CD14-positive monocyte (primary cell): ENCODE measurements at regions not wholly inside any gene's neighbourhood (a gene's known extent, or its start where the extent isn't known, plus 50 kb on each side); places are given as distances from the start of the nearest gene placed in this dataset.

ENCODE experiments used
- DNase-seq, 3 donors: peaks; one replicate each; pipeline ENCODE4 v3.0.0-alpha.2; 2011 to 2022
- H2AFZ ChIP-seq: 2 replicates; pipeline ENCODE4 v1.6.0; 2012; ENCODE audit warnings: mild to moderate bottlenecking, low read depth, low read length, inconsistent platforms; ENCODE audit not compliant: insufficient read depth, poor library complexity, severe bottlenecking
- H3K27ac ChIP-seq, 2 donors: 1 replicate in 1 of 2; 2 replicates in 1 of 2; pipeline ENCODE4 v1.5.1; 2012 to 2013; ENCODE audit warnings: low read length in 2 of 2, control low read depth in 1 of 2, inconsistent platforms in 1 of 2, low read depth in 1 of 2, mild to moderate bottlenecking in 1 of 2
- H3K27me3 ChIP-seq, 2 donors: one replicate each; pipeline versions ENCODE4 v1.6.0 to v1.6.1; 2011 to 2013; ENCODE audit warnings: low read length in 2 of 2; ENCODE audit not compliant: control insufficient read depth in 2 of 2, insufficient read depth in 2 of 2
- H3K36me3 ChIP-seq, 2 donors: replicated peaks in 1 of 2; 1 replicate in 1 of 2; 2 replicates in 1 of 2; pipeline versions ENCODE4 v1.5.1 to v1.6.1; 2012 to 2013; ENCODE audit warnings: low read length in 2 of 2, control low read depth in 1 of 2, inconsistent platforms in 1 of 2, mild to moderate bottlenecking in 1 of 2; ENCODE audit not compliant: insufficient read depth in 2 of 2, control insufficient read depth in 1 of 2
- H3K4me1 ChIP-seq, 2 donors: 1 replicate in 1 of 2; 2 replicates in 1 of 2; pipeline versions ENCODE4 v1.5.1 to v1.6.1; 2012 to 2013; ENCODE audit warnings: low read length in 2 of 2, control low read depth in 1 of 2, inconsistent platforms in 1 of 2, mild to moderate bottlenecking in 1 of 2, moderate library complexity in 1 of 2; ENCODE audit not compliant: insufficient read depth in 2 of 2, control insufficient read depth in 1 of 2
- H3K4me2 ChIP-seq: replicated peaks from 2 replicates; pipeline ENCODE3; 2012; ENCODE audit warnings: low read length, moderate library complexity, mild to moderate bottlenecking; ENCODE audit not compliant: poor library complexity, severe bottlenecking; ENCODE audit errors: extremely low read depth
- H3K4me3 ChIP-seq, 3 experiments: fragments of 200-600 bp in 1 of 3; sonication (generic) in 1 of 3; replicated peaks in 1 of 3; 1 replicate in 2 of 3; 2 replicates in 1 of 3; pipeline ENCODE4 v1.5.1; 2011 to 2013; ENCODE audit warnings: low read length in 3 of 3, mild to moderate bottlenecking in 3 of 3, control low read depth in 2 of 3, low read depth in 2 of 3, inconsistent platforms in 1 of 3, moderate library complexity in 1 of 3
- H3K79me2 ChIP-seq: 2 replicates; pipeline ENCODE4 v1.6.0; 2012; ENCODE audit warnings: mild to moderate bottlenecking, control low read depth, inconsistent platforms, low read length, moderate library complexity; ENCODE audit not compliant: insufficient read depth
- H3K9ac ChIP-seq: 2 replicates; pipeline ENCODE4 v1.6.0; 2017; ENCODE audit warnings: low read length, mild to moderate bottlenecking; ENCODE audit not compliant: insufficient read depth, poor library complexity, severe bottlenecking
- H3K9me3 ChIP-seq, 2 donors: replicated peaks in 1 of 2; 1 replicate in 1 of 2; 2 replicates in 1 of 2; pipeline versions ENCODE4 v1.5.1 to v1.6.1; 2012 to 2013; ENCODE audit warnings: low read length in 2 of 2, control low read depth in 1 of 2; ENCODE audit not compliant: control insufficient read depth in 1 of 2, insufficient read depth in 1 of 2
- H4K20me1 ChIP-seq: 2 replicates; pipeline ENCODE4 v1.6.0; 2012; ENCODE audit warnings: mild to moderate bottlenecking, low read length, control low read depth, moderate library complexity; ENCODE audit not compliant: insufficient read depth
- H3K27ac Mint-ChIP-seq, 7 donors: one replicate each; pipeline ENCODE4 v1.8.0; 2020; ENCODE audit warnings: mild to moderate bottlenecking in 7 of 7, mixed read lengths in 7 of 7, moderate library complexity in 6 of 7, inconsistent platforms in 2 of 7
- H3K27me3 Mint-ChIP-seq, 3 donors: one replicate each; pipeline ENCODE4 v1.8.0; 2021 to 2022; ENCODE audit warnings: low read depth in 3 of 3, mild to moderate bottlenecking in 3 of 3, mixed read lengths in 3 of 3, moderate library complexity in 3 of 3, inconsistent platforms in 1 of 3
- H3K36me3 Mint-ChIP-seq, 2 donors: one replicate each; pipeline ENCODE4 v1.8.0; 2020; ENCODE audit warnings: mixed read lengths in 2 of 2, inconsistent platforms in 1 of 2, mild to moderate bottlenecking in 1 of 2
- H3K4me1 Mint-ChIP-seq: one replicate; pipeline ENCODE4 v1.8.0; 2020; ENCODE audit warnings: mild to moderate bottlenecking, mixed read lengths
- H3K4me3 Mint-ChIP-seq, 2 donors: one replicate each; pipeline ENCODE4 v1.8.0; 2020; ENCODE audit warnings: mild to moderate bottlenecking in 2 of 2, mixed read lengths in 2 of 2, moderate library complexity in 1 of 2
- H3K9me3 Mint-ChIP-seq, 7 donors: one replicate each; pipeline ENCODE4 v1.8.0; 2020 to 2022; ENCODE audit warnings: mixed read lengths in 7 of 7, mild to moderate bottlenecking in 6 of 7, moderate library complexity in 6 of 7, inconsistent platforms in 2 of 7
- CTCF ChIP-seq: fragments of 200-600 bp; IDR thresholded peaks from one replicate; pipeline ENCODE4 v1.8.0; 2022; ENCODE audit warnings: antibody characterized with exemption, mild to moderate bottlenecking
- WGBS: methylation state at CpG from one replicate; pipeline ENCODE4 v1.1.5; 2013; ENCODE audit warnings: missing lambda C conversion rate; ENCODE audit not compliant: insufficient coverage; 5-methylcytosine and 5-hydroxymethylcytosine counted together
- intact Hi-C, 2 donors: fragments of 100-400 bp; cut with micrococcal nuclease; formaldehyde crosslinking; loops; one replicate each; pipeline versions ENCODE4 v1.15.0 to v1.15.1; 2023

- H3K4me3 ChIP-seq = no peak overlapping the region
- no CpG with 5 or more reads among the region's 4 CpGs for WGBS
- H2AFZ ChIP-seq = no peak overlapping the region
These were observed 207.2 kb upstream of the DAPK1 start for GRCh38 chr9:87290241-87291052.

More at GRCh38 chr9:87290241-87291052, 207.2 kb upstream of the DAPK1 start:
- Histone ChIP-seq H3K4me2 (no peak overlapping the region), H3K79me2 (no peaks in the 10 kb centered on the region), H3K4me1 (no peaks in the 10 kb centered on the region), H3K36me3 (no peaks in the 10 kb centered on the region), H4K20me1 (no peaks in the 10 kb centered on the region), H3K9ac (no peak overlapping the region), H3K9me3 (no peaks in the 10 kb centered on the region), H3K27me3 (peaks cover 0 to 2% of the 10 kb centered on the region in 2 donors), H3K27ac (no peak overlapping the region)
- Mint-ChIP-seq H3K4me3 (no peak overlapping the region), H3K4me1 (no peaks in the 10 kb centered on the region), H3K9me3 (peaks cover 0 to 7% (median 2%) of the 10 kb centered on the region in 7 donors), H3K27me3 (peaks cover 3 to 4% (median 4%) of the 10 kb centered on the region in 3 donors), H3K27ac (no peak overlapping the region), H3K36me3 (no peaks in the 10 kb centered on the region)
- intact Hi-C loops = no loop called here
- DNase-seq = no peak
- TF ChIP-seq CTCF = no peak
